Upper lobe of left lung (tissue), 4 donors: ENCODE measurements at regions not wholly inside any gene's neighbourhood (a gene's known extent, or its start where the extent isn't known, plus 50 kb on each side); places are given as distances from the start of the nearest gene placed in this dataset.

Source experiments
- CTCF ChIP-seq, 6 experiments: fragments of 450-650 bp in 4 of 6; fragments of 200-600 bp in 2 of 6; sonication (generic) in 2 of 6; IDR thresholded peaks; one replicate each; pipeline ENCODE4 v1.5.1; 2016 to 2019; ENCODE audit warnings: antibody characterized with exemption in 6 of 6
- POLR2A ChIP-seq, 4 donors: fragments of 450-650 bp; IDR thresholded peaks; one replicate each; pipeline ENCODE4 v1.5.1; 2016 to 2017; ENCODE audit warnings: antibody characterized with exemption in 4 of 4, mild to moderate bottlenecking in 2 of 4

GRCh38 chr11:112381578-112381977, 120.9 kb upstream of the PLET1 start:
- TF ChIP-seq CTCF (IDR thresholded peaks at IDR 0.05), result no peak
- no peak for TF ChIP-seq POLR2A (IDR thresholded peaks at IDR 0.05)
